ENCODE measurements at regions not wholly inside any gene's neighbourhood (a gene's known extent, or its start where the extent isn't known, plus 50 kb on each side); places are given as distances from the start of the nearest gene placed in this dataset.

- Histone ChIP-seq H3K27ac (no peak overlapping the region), H3K27me3 (no peaks in the 10 kb centered on the region), H3K9me3 (no peaks in the 10 kb centered on the region), H3K36me3 (no peaks in the 10 kb centered on the region), H3K4me1 (no peaks in the 10 kb centered on the region), H3K4me3 (no peak overlapping the region)
- no peak for DNase-seq (ENCODE audit: low spot score in 2 of 2)
- TF ChIP-seq POLR2AphosphoS5 (IDR thresholded peaks at IDR 0.05) (no peak), EP300 (IDR thresholded peaks at IDR 0.05) (no peak), CTCF (IDR thresholded peaks at IDR 0.05) (no peak), POLR2A (IDR thresholded peaks at IDR 0.05) (no peak)
- 89% methylated on average over 2 of the region's 2 CpGs for WGBS
Observed at GRCh38 chr4:104418286-104418685, 76.4 kb downstream of the CXXC4 start.

- no peak for TF ChIP-seq POLR2AphosphoS5 (IDR thresholded peaks at IDR 0.05)
- no peak for TF ChIP-seq EP300 (IDR thresholded peaks at IDR 0.05)
- no peak for DNase-seq (ENCODE audit: low spot score in 2 of 2)
- WGBS: 97% methylated on average over 3 of the region's 3 CpGs
- Histone ChIP-seq H3K9me3 (no peaks in the 10 kb centered on the region), H3K4me3 (no peak overlapping the region), H3K27ac (no peak overlapping the region), H3K4me1 (no peaks in the 10 kb centered on the region), H3K36me3 (no peaks in the 10 kb centered on the region), H3K27me3 (no peaks in the 10 kb centered on the region)
Observed at GRCh38 chr4:104417357-104417882, 77.3 kb downstream of the CXXC4 start.

GRCh38 chr4:104416725-104417356 lies 77.9 kb downstream of the CXXC4 start:
- Histone ChIP-seq H3K4me1 (no peaks in the 10 kb centered on the region), H3K27me3 (no peaks in the 10 kb centered on the region), H3K27ac (no peak overlapping the region), H3K36me3 (no peaks in the 10 kb centered on the region), H3K4me3 (no peak overlapping the region), H3K9me3 (no peaks in the 10 kb centered on the region)
- DNase-seq (ENCODE audit: low spot score in 2 of 2): no peak
- TF ChIP-seq EP300 (IDR thresholded peaks at IDR 0.05) (no peak), POLR2AphosphoS5 (IDR thresholded peaks at IDR 0.05) (no peak), CTCF (IDR thresholded peaks at IDR 0.05) (no peak), POLR2A (IDR thresholded peaks at IDR 0.05) (no peak)

GRCh38 chr4:104413487-104413886 lies 81.2 kb downstream of the CXXC4 start:
- no peak overlapping the region for H3K4me3 ChIP-seq
- no peak for DNase-seq (ENCODE audit: low spot score in 2 of 2)
- no peaks in the 10 kb centered on the region for H3K4me1 ChIP-seq
- H3K36me3 ChIP-seq: no peaks in the 10 kb centered on the region
- H3K27ac ChIP-seq: no peak overlapping the region
- no peaks in the 10 kb centered on the region for H3K27me3 ChIP-seq
- TF ChIP-seq EP300 (IDR thresholded peaks at IDR 0.05): no peak
- TF ChIP-seq POLR2AphosphoS5 (IDR thresholded peaks at IDR 0.05): no peak
- no peaks in the 10 kb centered on the region for H3K9me3 ChIP-seq

- Histone ChIP-seq H3K9me3 (no peaks in the 10 kb centered on the region), H3K4me3 (no peak overlapping the region), H3K4me1 (no peaks in the 10 kb centered on the region), H3K36me3 (no peaks in the 10 kb centered on the region), H3K27me3 (no peaks in the 10 kb centered on the region), H3K27ac (no peak overlapping the region)
- no peak for DNase-seq (ENCODE audit: low spot score in 2 of 2)
- TF ChIP-seq CTCF (IDR thresholded peaks at IDR 0.05) (no peak), EP300 (IDR thresholded peaks at IDR 0.05) (no peak), POLR2AphosphoS5 (IDR thresholded peaks at IDR 0.05) (no peak), POLR2A (IDR thresholded peaks at IDR 0.05) (no peak)
Observed at GRCh38 chr4:104412344-104412743, 82.3 kb downstream of the CXXC4 start.

GRCh38 chr4:104411502-104411901 lies 83.2 kb downstream of the CXXC4 start:
- no peak for DNase-seq (ENCODE audit: low spot score in 2 of 2)
- H3K9me3 ChIP-seq: no peaks in the 10 kb centered on the region
- WGBS: 87% methylated on average over 2 of the region's 2 CpGs
- H3K36me3 ChIP-seq: no peaks in the 10 kb centered on the region
- no peak overlapping the region for H3K27ac ChIP-seq
- TF ChIP-seq CTCF (IDR thresholded peaks at IDR 0.05) (no peak), POLR2A (IDR thresholded peaks at IDR 0.05) (no peak), POLR2AphosphoS5 (IDR thresholded peaks at IDR 0.05) (no peak), EP300 (IDR thresholded peaks at IDR 0.05) (no peak)
- H3K27me3 ChIP-seq: no peaks in the 10 kb centered on the region
- H3K4me3 ChIP-seq: no peak overlapping the region
- H3K4me1 ChIP-seq: no peaks in the 10 kb centered on the region
